SK-N-SH (cell line): ENCODE measurements at regions not wholly inside any gene's neighbourhood (a gene's known extent, or its start where the extent isn't known, plus 50 kb on each side); places are given as distances from the start of the nearest gene placed in this dataset.

Experiments
- ELF1 ChIP-seq: IDR thresholded peaks from 2 replicates; pipeline ENCODE4 v1.4.0; 2012
- EP300 ChIP-seq, 2 experiments: IDR thresholded peaks; 2 replicates each; pipeline versions ENCODE4 v1.4.0 to v1.6.1; 2012; ENCODE audit warnings: borderline replicate concordance in 1 of 2, low read depth in 1 of 2, low read length in 1 of 2
- EZH2phosphoT487 ChIP-seq: fragments of 200-600 bp; sonication (generic); IDR thresholded peaks from 2 replicates; pipeline ENCODE4 v1.6.1; 2017; ENCODE audit warnings: low read depth, mixed run types, mild to moderate bottlenecking, antibody characterized with exemption, moderate library complexity, borderline replicate concordance
- GATA2 ChIP-seq: sonication (generic); formaldehyde crosslinking; IDR thresholded peaks from 2 replicates; pipeline ENCODE4 v1.5.0; 2020; ENCODE audit warnings: mild to moderate bottlenecking, missing genetic modification reagents
- NFIC ChIP-seq: IDR thresholded peaks from 2 replicates; pipeline ENCODE4 v1.4.0; 2012; ENCODE audit warnings: borderline replicate concordance
- TF ChIP-seq, protein P1 (sequence below): fragments of 200-600 bp; sonication (generic); IDR thresholded peaks from 2 replicates; pipeline ENCODE4 v1.6.1; 2017; ENCODE audit warnings: antibody characterized with exemption, mild to moderate bottlenecking, moderate library complexity

DNA sequence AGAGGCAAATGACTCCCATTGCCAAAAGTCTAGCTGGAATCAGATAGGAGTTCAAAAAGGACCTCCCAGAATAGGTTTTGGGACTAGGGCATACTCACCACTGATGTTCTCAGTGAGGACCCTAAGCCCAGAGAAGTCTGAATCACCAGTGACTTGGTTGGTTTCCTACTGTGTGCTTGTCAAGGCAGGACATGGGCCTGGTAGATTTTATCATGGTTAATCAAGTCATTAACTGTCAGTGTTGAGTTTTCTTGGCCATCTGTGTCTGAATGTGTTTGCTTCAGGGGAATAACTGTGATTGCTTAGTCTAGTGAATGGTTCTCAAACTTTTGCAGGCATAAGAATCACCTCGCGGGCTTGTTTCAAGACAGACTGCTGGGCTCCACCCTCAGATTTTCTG is 99.0 kb upstream of the GDNF start:
- TF ChIP-seq GATA2 (CRISPR knock-in tag) (no peak), ELF1 (no peak), EZH2phosphoT487 (no peak), EP300 (IDR thresholded peaks at IDR 0.05; ENCODE audit: borderline replicate concordance in 1 of 2, low read depth in 1 of 2, low read length in 1 of 2) (no peak), NFIC (no peak)
- TF ChIP-seq, protein P1, sequence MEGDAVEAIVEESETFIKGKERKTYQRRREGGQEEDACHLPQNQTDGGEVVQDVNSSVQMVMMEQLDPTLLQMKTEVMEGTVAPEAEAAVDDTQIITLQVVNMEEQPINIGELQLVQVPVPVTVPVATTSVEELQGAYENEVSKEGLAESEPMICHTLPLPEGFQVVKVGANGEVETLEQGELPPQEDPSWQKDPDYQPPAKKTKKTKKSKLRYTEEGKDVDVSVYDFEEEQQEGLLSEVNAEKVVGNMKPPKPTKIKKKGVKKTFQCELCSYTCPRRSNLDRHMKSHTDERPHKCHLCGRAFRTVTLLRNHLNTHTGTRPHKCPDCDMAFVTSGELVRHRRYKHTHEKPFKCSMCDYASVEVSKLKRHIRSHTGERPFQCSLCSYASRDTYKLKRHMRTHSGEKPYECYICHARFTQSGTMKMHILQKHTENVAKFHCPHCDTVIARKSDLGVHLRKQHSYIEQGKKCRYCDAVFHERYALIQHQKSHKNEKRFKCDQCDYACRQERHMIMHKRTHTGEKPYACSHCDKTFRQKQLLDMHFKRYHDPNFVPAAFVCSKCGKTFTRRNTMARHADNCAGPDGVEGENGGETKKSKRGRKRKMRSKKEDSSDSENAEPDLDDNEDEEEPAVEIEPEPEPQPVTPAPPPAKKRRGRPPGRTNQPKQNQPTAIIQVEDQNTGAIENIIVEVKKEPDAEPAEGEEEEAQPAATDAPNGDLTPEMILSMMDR: no peak
